ENCODE measurements at regions not wholly inside any gene's neighbourhood (a gene's known extent, or its start where the extent isn't known, plus 50 kb on each side); places are given as distances from the start of the nearest gene placed in this dataset.

GRCh38 chr2:194491409-194492115 lies 1165.5 kb upstream of the SLC39A10 start:
- no peaks in the 10 kb centered on the region for H3K4me1 Mint-ChIP-seq
- no peaks in the 10 kb centered on the region for H3K9me3 Mint-ChIP-seq
- no peak for TF ChIP-seq CTCF (IDR thresholded peaks at IDR 0.05)
- H3K27ac Mint-ChIP-seq = no peak overlapping the region
- no peak overlapping the region for H3K4me3 Mint-ChIP-seq
- Histone ChIP-seq H3K27me3 (ENCODE audit: control insufficient read depth in 2 of 2, insufficient read depth in 2 of 2, low read length in 2 of 2) (no peaks in the 10 kb centered on the region), H3K79me2 (ENCODE audit: insufficient read depth, low read length) (no peaks in the 10 kb centered on the region), H3K36me3 (replicated peaks in 1 of 2; ENCODE audit: control insufficient read depth in 1 of 2, insufficient read depth in 2 of 2, low read length in 2 of 2) (no peaks in the 10 kb centered on the region), H3K27ac (ENCODE audit: low read depth in 1 of 2, low read length in 2 of 2) (no peak overlapping the region), H3K4me1 (ENCODE audit: control insufficient read depth in 1 of 2, insufficient read depth in 2 of 2, low read length in 2 of 2) (no peaks in the 10 kb centered on the region), H3K9me3 (replicated peaks in 1 of 2; ENCODE audit: control insufficient read depth in 1 of 2, insufficient read depth in 1 of 2, low read length in 2 of 2) (no peaks in the 10 kb centered on the region), H3K9ac (ENCODE audit: insufficient read depth, low read length, poor library complexity, severe bottlenecking) (no peak overlapping the region), H2AFZ (ENCODE audit: insufficient read depth, low read depth, low read length, poor library complexity, severe bottlenecking) (no peak overlapping the region), H3K4me2 (replicated peaks; ENCODE audit: extremely low read depth, low read length, poor library complexity, severe bottlenecking) (no peak overlapping the region), H4K20me1 (ENCODE audit: insufficient read depth, low read length) (no peaks in the 10 kb centered on the region), H3K4me3 (replicated peaks in 1 of 3; ENCODE audit: low read depth in 2 of 3, low read length in 3 of 3) (no peak overlapping the region)
- H3K27me3 Mint-ChIP-seq (ENCODE audit: low read depth in 3 of 3) = no peaks in the 10 kb centered on the region
- no peak for DNase-seq
- WGBS (ENCODE audit: insufficient coverage) = 100% methylated on average over 1 of the region's 2 CpGs
- no peaks in the 10 kb centered on the region for H3K36me3 Mint-ChIP-seq
- intact Hi-C loops (cut with micrococcal nuclease) = no loop called here

- Histone ChIP-seq H3K36me3 (replicated peaks in 1 of 2; ENCODE audit: control insufficient read depth in 1 of 2, insufficient read depth in 2 of 2, low read length in 2 of 2) (no peaks in the 10 kb centered on the region), H3K27me3 (ENCODE audit: control insufficient read depth in 2 of 2, insufficient read depth in 2 of 2, low read length in 2 of 2) (no peaks in the 10 kb centered on the region), H3K9me3 (replicated peaks in 1 of 2; ENCODE audit: control insufficient read depth in 1 of 2, insufficient read depth in 1 of 2, low read length in 2 of 2) (no peaks in the 10 kb centered on the region), H3K27ac (ENCODE audit: low read depth in 1 of 2, low read length in 2 of 2) (no peak overlapping the region), H3K9ac (ENCODE audit: insufficient read depth, low read length, poor library complexity, severe bottlenecking) (no peak overlapping the region), H3K4me1 (ENCODE audit: control insufficient read depth in 1 of 2, insufficient read depth in 2 of 2, low read length in 2 of 2) (no peaks in the 10 kb centered on the region), H4K20me1 (ENCODE audit: insufficient read depth, low read length) (no peaks in the 10 kb centered on the region), H3K4me2 (replicated peaks; ENCODE audit: extremely low read depth, low read length, poor library complexity, severe bottlenecking) (no peak overlapping the region), H3K4me3 (replicated peaks in 1 of 3; ENCODE audit: low read depth in 2 of 3, low read length in 3 of 3) (no peak overlapping the region), H3K79me2 (ENCODE audit: insufficient read depth, low read length) (no peaks in the 10 kb centered on the region), H2AFZ (ENCODE audit: insufficient read depth, low read depth, low read length, poor library complexity, severe bottlenecking) (no peak overlapping the region)
- H3K27me3 Mint-ChIP-seq (ENCODE audit: low read depth in 3 of 3) = no peaks in the 10 kb centered on the region
- no peak for DNase-seq
- WGBS (ENCODE audit: insufficient coverage) = no CpG with 5 or more reads among the region's 4 CpGs
- no peaks in the 10 kb centered on the region for H3K4me1 Mint-ChIP-seq
- H3K9me3 Mint-ChIP-seq = peaks cover 0 to 3% (median 0%) of the 10 kb centered on the region in 7 donors
- intact Hi-C loops (cut with micrococcal nuclease) = no loop called here
- H3K4me3 Mint-ChIP-seq = no peak overlapping the region
- TF ChIP-seq CTCF (IDR thresholded peaks at IDR 0.05) = no peak
- no peaks in the 10 kb centered on the region for H3K36me3 Mint-ChIP-seq
- H3K27ac Mint-ChIP-seq = no peak overlapping the region
These were observed 1170.7 kb upstream of the SLC39A10 start for GRCh38 chr2:194486326-194486725.

Measured in CD14-positive monocyte (primary cell).